ENCODE measurements at regions not wholly inside any gene's neighbourhood (a gene's known extent, or its start where the extent isn't known, plus 50 kb on each side); places are given as distances from the start of the nearest gene placed in this dataset.

GRCh38 chr7:49643736-49644135 lies 129.7 kb upstream of the VWC2 start:
- Mint-ChIP-seq H3K4me1 (peaks cover 20% of the 10 kb centered on the region), H3K9me3 (peaks cover 9% of the 10 kb centered on the region), H3K4me3 (no peak overlapping the region), H3K36me3 (ENCODE audit: low read depth) (peaks cover 6% of the 10 kb centered on the region), H3K27me3 (ENCODE audit: insufficient read depth, low read depth, poor library complexity) (no peaks in the 10 kb centered on the region), H3K27ac (no peak overlapping the region)
- Histone ChIP-seq H3K27ac (ENCODE audit: low read depth) (no peak overlapping the region), H2AFZ (no peak overlapping the region), H3K4me1 (ENCODE audit: insufficient read depth) (no peaks in the 10 kb centered on the region), H3K79me2 (replicated peaks; ENCODE audit: insufficient read depth) (no peaks in the 10 kb centered on the region), H3K36me3 (ENCODE audit: insufficient read depth) (no peaks in the 10 kb centered on the region), H3K27me3 (ENCODE audit: insufficient read depth) (no peaks in the 10 kb centered on the region), H3F3A (replicated peaks; ENCODE audit: low read depth) (no peaks in the 10 kb centered on the region), H4K20me1 (replicated peaks; ENCODE audit: insufficient read depth) (no peaks in the 10 kb centered on the region), H3K4me2 (no peak overlapping the region), H3K9me2 (ENCODE audit: insufficient read depth) (peaks cover 13% of the 10 kb centered on the region; the same call in 1 of the 2 replicates), H3K4me3 (no peak overlapping the region)
- ATAC-seq (no peak), DNase-seq (ENCODE audit: low spot score) (no peak)
- no peak for TF ChIP-seq CTCF (conservative IDR thresholded peaks at IDR 0.05; ENCODE audit: low read depth in 2 of 2)
- no peak for TF ChIP-seq ZNF331 (CRISPR knock-in tag; IDR thresholded peaks at IDR 0.05; ENCODE audit: low read depth)
- no peak for TF ChIP-seq POLR2AphosphoS5 (IDR thresholded peaks at IDR 0.05; ENCODE audit: low read depth)
- no peak for TF ChIP-seq STAT1 (IDR thresholded peaks at IDR 0.05; ENCODE audit: unreplicated experiment)
- no peak for TF ChIP-seq CREB1 (CRISPR knock-in tag; IDR thresholded peaks at IDR 0.05; ENCODE audit: low read depth)
- no peak for TF ChIP-seq ZNF114 (CRISPR knock-in tag; IDR thresholded peaks at IDR 0.05)
- TF ChIP-seq ETS1 (IDR thresholded peaks at IDR 0.05): no peak
- TF ChIP-seq ZNF462 (CRISPR knock-in tag; IDR thresholded peaks at IDR 0.05): no peak
- TF ChIP-seq EZH2phosphoT487 (IDR thresholded peaks at IDR 0.05; ENCODE audit: unreplicated experiment): no peak
- TF ChIP-seq NANOG (IDR thresholded peaks at IDR 0.05; ENCODE audit: borderline replicate concordance): no peak
- no peak for TF ChIP-seq REST (IDR thresholded peaks at IDR 0.05; ENCODE audit: unreplicated experiment)
- TF ChIP-seq JUNB (IDR thresholded peaks at IDR 0.05; ENCODE audit: unreplicated experiment): no peak
- TF ChIP-seq EZH2 (IDR thresholded peaks at IDR 0.05; ENCODE audit: low read depth, unreplicated experiment): no peak

All from GM23338 (cell line).